Prostate gland (tissue), 2 donors: ENCODE measurements at regions not wholly inside any gene's neighbourhood (a gene's known extent, or its start where the extent isn't known, plus 50 kb on each side); places are given as distances from the start of the nearest gene placed in this dataset.

ENCODE experiments used
- POLR2AphosphoS5 ChIP-seq: sonication (generic); formaldehyde crosslinking; IDR thresholded peaks from one replicate; pipeline ENCODE4 v1.6.1; 2017; ENCODE audit warnings: antibody characterized with exemption
- TF ChIP-seq, protein P1 (sequence below), 4 experiments: fragments of 200-600 bp in 2 of 4; fragments of 450-650 bp in 2 of 4; sonication (generic) in 2 of 4; IDR thresholded peaks; 1 replicate in 3 of 4; 2 replicates in 1 of 4; pipeline ENCODE4 v1.5.1; 2016 to 2019; ENCODE audit warnings: antibody characterized with exemption in 4 of 4, mild to moderate bottlenecking in 2 of 4, moderate library complexity in 2 of 4

DNA sequence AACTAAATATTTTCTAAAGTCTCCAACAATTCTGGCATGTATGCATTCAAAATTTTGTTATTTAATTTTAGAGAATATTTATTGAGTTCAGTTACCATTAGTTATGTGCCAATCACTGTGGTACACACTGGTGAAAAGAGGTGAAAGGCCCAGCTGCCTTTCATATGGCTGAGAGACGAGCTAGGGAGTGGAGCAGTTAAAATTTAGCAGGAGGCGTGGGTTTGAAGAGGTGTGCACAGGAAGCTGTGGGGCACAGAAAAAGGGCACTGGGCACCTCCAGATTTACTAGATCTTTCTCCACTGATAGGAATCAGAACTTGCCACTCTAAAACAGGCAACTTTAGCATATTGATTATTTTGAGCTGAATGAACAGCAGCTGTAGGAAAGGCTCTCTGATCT is 347.1 kb downstream of the CD83 start:
- TF ChIP-seq, protein P1, sequence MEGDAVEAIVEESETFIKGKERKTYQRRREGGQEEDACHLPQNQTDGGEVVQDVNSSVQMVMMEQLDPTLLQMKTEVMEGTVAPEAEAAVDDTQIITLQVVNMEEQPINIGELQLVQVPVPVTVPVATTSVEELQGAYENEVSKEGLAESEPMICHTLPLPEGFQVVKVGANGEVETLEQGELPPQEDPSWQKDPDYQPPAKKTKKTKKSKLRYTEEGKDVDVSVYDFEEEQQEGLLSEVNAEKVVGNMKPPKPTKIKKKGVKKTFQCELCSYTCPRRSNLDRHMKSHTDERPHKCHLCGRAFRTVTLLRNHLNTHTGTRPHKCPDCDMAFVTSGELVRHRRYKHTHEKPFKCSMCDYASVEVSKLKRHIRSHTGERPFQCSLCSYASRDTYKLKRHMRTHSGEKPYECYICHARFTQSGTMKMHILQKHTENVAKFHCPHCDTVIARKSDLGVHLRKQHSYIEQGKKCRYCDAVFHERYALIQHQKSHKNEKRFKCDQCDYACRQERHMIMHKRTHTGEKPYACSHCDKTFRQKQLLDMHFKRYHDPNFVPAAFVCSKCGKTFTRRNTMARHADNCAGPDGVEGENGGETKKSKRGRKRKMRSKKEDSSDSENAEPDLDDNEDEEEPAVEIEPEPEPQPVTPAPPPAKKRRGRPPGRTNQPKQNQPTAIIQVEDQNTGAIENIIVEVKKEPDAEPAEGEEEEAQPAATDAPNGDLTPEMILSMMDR (IDR thresholded peaks at IDR 0.05), result no peak
- TF ChIP-seq POLR2AphosphoS5, result no peak
